K562 (cell line): ENCODE measurements at regions not wholly inside any gene's neighbourhood (a gene's known extent, or its start where the extent isn't known, plus 50 kb on each side); places are given as distances from the start of the nearest gene placed in this dataset.

ENCODE experiments used
- CAMTA2 ChIP-seq: fragments of 250-450 bp; sonication (Bioruptor Pico); conservative IDR thresholded peaks from 2 replicates; pipeline ENCODE4 v1.5.1; 2022
- FOXA3 ChIP-seq, 2 experiments: fragments of 450-650 bp in 1 of 2; sonication (generic) in 1 of 2; formaldehyde crosslinking; IDR thresholded peaks in 1 of 2; conservative IDR thresholded peaks in 1 of 2; 2 replicates each; pipeline versions ENCODE4 v1.4.0 to v1.8.0; 2020 to 2022; ENCODE audit warnings: mild to moderate bottlenecking in 2 of 2, missing genetic modification reagents in 1 of 2
- FOXP1 ChIP-seq: sonication (generic); formaldehyde crosslinking; IDR thresholded peaks from 2 replicates; pipeline ENCODE4 v1.8.0; 2022; ENCODE audit warnings: mild to moderate bottlenecking, missing genetic modification reagents
- MAZ ChIP-seq, 2 experiments: fragments of 450-650 bp in 1 of 2; sonication (generic) in 1 of 2; formaldehyde crosslinking; IDR thresholded peaks in 1 of 2; conservative IDR thresholded peaks in 1 of 2; 2 replicates each; pipeline versions ENCODE4 v1.4.0 to v1.5.0; 2020; ENCODE audit warnings: mild to moderate bottlenecking in 1 of 2, missing genetic modification reagents in 1 of 2
- NR4A1 ChIP-seq, 2 experiments: fragments of 250-450 bp in 1 of 2; fragments of 450-650 bp in 1 of 2; sonication (Bioruptor Pico) in 1 of 2; IDR thresholded peaks; 2 replicates each; pipeline versions ENCODE4 v1.4.0 to v1.6.1; 2016 to 2020; ENCODE audit warnings: mild to moderate bottlenecking in 2 of 2, missing compliant biosample characterization in 1 of 2, missing genetic modification characterization in 1 of 2, moderate library complexity in 1 of 2
- RAD21 ChIP-seq, 2 experiments: fragments of 250-450 bp in 1 of 2; fragments of 450-650 bp in 1 of 2; sonication (Bioruptor Pico) in 1 of 2; formaldehyde crosslinking in 1 of 2; IDR thresholded peaks in 1 of 2; conservative IDR thresholded peaks in 1 of 2; 2 replicates each; pipeline versions ENCODE4 v1.4.0 to v1.8.0; 2020 to 2022; ENCODE audit warnings: mild to moderate bottlenecking in 2 of 2, moderate library complexity in 1 of 2
- SRF ChIP-seq, 2 experiments: fragments of 250-450, 450-650 bp in 1 of 2; sonication (Bioruptor Pico) in 1 of 2; sonication (generic) in 1 of 2; formaldehyde crosslinking; IDR thresholded peaks; 2 replicates each; pipeline versions ENCODE4 v1.5.0 to v1.5.1; 2020 to 2022; ENCODE audit warnings: mild to moderate bottlenecking in 1 of 2, missing genetic modification reagents in 1 of 2
- ZNF316 ChIP-seq: fragments of 450-650 bp; IDR thresholded peaks from 2 replicates; pipeline ENCODE4 v1.6.1; 2016
- ZNF384 ChIP-seq: IDR thresholded peaks from 2 replicates; pipeline ENCODE4 v1.6.1; 2012; ENCODE audit warnings: low read depth, low read length, improper control_type of control experiment
- TF ChIP-seq, protein P1 (sequence below): fragments of 200-800 bp; sonication (Bioruptor generic); IDR thresholded peaks from 2 replicates; pipeline ENCODE4 v1.6.1; 2017; ENCODE audit warnings: missing genetic modification characterization, missing compliant biosample characterization
- TF ChIP-seq, protein P2 (sequence below): fragments of 450-650 bp; IDR thresholded peaks from 2 replicates; pipeline ENCODE4 v1.6.1; 2018; ENCODE audit warnings: mild to moderate bottlenecking, low read depth; ENCODE audit not compliant: partially characterized antibody
- TF ChIP-seq, protein P3 (sequence below): fragments of 450-650 bp; IDR thresholded peaks from 2 replicates; pipeline ENCODE4 v1.7.1; 2018; ENCODE audit warnings: mild to moderate bottlenecking, low read depth; ENCODE audit not compliant: partially characterized antibody
- TF ChIP-seq, protein P4 (sequence below), 2 experiments: fragments of 450-650 bp in 1 of 2; IDR thresholded peaks; 2 replicates each; pipeline ENCODE4 v1.6.1; 2011 to 2017; ENCODE audit warnings: low read depth in 2 of 2, antibody characterized with exemption in 1 of 2, borderline replicate concordance in 1 of 2, low read length in 1 of 2, mild to moderate bottlenecking in 1 of 2, mixed read lengths in 1 of 2; ENCODE audit not compliant: control insufficient read depth in 1 of 2
- TF ChIP-seq, protein P5 (sequence below), 3 experiments: fragments of 200-800 bp in 1 of 3; sonication (Bioruptor generic) in 1 of 3; sonication (generic) in 1 of 3; formaldehyde crosslinking in 1 of 3; IDR thresholded peaks; 2 replicates each; pipeline versions ENCODE4 v1.6.1 to v1.8.0; 2016 to 2022; ENCODE audit warnings: mild to moderate bottlenecking in 2 of 3, missing compliant biosample characterization in 2 of 3, missing genetic modification characterization in 2 of 3, missing genetic modification reagents in 1 of 3

DNA sequence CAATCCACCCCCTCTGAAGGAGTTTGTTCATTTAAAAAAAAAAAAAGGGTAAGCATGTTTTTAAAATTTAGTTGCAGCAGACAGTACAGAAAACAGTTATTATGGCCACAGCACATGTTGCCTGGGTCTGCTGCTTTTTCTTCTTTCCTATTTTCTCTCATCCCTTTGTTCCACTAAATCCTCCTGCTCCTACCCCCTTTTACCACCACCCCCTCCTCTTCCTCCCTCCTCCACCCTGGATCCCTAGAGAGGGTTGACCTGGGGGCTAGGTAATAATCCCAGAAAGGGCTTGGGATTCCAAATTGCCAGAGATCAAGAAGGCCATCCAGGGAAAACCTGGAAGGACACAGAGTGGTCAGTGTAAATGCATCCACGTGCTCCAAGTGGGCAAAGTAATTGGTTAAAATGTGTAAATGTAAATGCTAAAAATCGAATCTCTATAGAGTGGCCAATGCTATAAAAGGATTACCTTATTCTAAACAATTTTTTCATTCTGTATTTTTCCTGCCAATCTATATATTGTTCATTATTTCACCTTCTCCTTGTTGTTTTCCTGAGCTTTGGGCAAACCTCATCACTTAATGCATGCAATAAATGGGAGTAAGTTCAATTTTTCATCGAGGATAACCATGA lies 89.0 kb upstream of the PIK3CG start (continued):
- TF ChIP-seq, protein P1, sequence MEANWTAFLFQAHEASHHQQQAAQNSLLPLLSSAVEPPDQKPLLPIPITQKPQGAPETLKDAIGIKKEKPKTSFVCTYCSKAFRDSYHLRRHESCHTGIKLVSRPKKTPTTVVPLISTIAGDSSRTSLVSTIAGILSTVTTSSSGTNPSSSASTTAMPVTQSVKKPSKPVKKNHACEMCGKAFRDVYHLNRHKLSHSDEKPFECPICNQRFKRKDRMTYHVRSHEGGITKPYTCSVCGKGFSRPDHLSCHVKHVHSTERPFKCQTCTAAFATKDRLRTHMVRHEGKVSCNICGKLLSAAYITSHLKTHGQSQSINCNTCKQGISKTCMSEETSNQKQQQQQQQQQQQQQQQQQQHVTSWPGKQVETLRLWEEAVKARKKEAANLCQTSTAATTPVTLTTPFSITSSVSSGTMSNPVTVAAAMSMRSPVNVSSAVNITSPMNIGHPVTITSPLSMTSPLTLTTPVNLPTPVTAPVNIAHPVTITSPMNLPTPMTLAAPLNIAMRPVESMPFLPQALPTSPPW (CRISPR knock-in tag) = no peak; the same call in 1 of the 2 replicates
- TF ChIP-seq RAD21 (CRISPR knock-in tag; conservative IDR thresholded peaks at IDR 0.05 in 1 of 2, IDR thresholded peaks at IDR 0.05 in 1 of 2) (no peak), FOXP1 (CRISPR knock-in tag) (no peak), FOXA3 (CRISPR knock-in tag; conservative IDR thresholded peaks at IDR 0.05 in 1 of 2, IDR thresholded peaks at IDR 0.05 in 1 of 2) (0 out of 4 replicates have a peak, but pooled peaks of 1 of the 2 experiments have one; percentile 4), ZNF384 (no peak), NR4A1 (CRISPR knock-in tag; IDR thresholded peaks at IDR 0.05) (no peak), NR4A1 (tag; IDR thresholded peaks at IDR 0.05) (no peak), CAMTA2 (CRISPR knock-in tag) (no peak), SRF (CRISPR knock-in tag; IDR thresholded peaks at IDR 0.05) (0 out of 4 replicates have a peak, but pooled peaks of 1 of the 2 experiments have one; percentile 6), MAZ (CRISPR knock-in tag; conservative IDR thresholded peaks at IDR 0.05 in 1 of 2, IDR thresholded peaks at IDR 0.05 in 1 of 2) (peak in 1 of 2 experiments; percentile 8; a peak in 1 of 4 replicates), ZNF316 (0 out of 2 replicates have a peak, but pooled peaks have one; percentile 7)
- TF ChIP-seq, protein P2, sequence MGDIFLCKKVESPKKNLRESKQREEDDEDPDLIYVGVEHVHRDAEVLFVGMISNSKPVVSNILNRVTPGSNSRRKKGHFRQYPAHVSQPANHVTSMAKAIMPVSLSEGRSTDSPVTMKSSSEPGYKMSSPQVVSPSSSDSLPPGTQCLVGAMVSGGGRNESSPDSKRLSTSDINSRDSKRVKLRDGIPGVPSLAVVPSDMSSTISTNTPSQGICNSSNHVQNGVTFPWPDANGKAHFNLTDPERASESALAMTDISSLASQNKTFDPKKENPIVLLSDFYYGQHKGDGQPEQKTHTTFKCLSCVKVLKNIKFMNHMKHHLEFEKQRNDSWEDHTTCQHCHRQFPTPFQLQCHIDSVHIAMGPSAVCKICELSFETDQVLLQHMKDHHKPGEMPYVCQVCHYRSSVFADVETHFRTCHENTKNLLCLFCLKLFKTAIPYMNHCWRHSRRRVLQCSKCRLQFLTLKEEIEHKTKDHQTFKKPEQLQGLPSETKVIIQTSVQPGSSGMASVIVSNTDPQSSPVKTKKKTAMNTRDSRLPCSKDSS = no peak
- TF ChIP-seq, protein P3, sequence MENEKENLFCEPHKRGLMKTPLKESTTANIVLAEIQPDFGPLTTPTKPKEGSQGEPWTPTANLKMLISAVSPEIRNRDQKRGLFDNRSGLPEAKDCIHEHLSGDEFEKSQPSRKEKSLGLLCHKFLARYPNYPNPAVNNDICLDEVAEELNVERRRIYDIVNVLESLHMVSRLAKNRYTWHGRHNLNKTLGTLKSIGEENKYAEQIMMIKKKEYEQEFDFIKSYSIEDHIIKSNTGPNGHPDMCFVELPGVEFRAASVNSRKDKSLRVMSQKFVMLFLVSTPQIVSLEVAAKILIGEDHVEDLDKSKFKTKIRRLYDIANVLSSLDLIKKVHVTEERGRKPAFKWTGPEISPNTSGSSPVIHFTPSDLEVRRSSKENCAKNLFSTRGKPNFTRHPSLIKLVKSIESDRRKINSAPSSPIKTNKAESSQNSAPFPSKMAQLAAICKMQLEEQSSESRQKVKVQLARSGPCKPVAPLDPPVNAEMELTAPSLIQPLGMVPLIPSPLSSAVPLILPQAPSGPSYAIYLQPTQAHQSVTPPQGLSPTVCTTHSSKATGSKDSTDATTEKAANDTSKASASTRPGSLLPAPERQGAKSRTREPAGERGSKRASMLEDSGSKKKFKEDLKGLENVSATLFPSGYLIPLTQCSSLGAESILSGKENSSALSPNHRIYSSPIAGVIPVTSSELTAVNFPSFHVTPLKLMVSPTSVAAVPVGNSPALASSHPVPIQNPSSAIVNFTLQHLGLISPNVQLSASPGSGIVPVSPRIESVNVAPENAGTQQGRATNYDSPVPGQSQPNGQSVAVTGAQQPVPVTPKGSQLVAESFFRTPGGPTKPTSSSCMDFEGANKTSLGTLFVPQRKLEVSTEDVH = no peak
- TF ChIP-seq, protein P4, sequence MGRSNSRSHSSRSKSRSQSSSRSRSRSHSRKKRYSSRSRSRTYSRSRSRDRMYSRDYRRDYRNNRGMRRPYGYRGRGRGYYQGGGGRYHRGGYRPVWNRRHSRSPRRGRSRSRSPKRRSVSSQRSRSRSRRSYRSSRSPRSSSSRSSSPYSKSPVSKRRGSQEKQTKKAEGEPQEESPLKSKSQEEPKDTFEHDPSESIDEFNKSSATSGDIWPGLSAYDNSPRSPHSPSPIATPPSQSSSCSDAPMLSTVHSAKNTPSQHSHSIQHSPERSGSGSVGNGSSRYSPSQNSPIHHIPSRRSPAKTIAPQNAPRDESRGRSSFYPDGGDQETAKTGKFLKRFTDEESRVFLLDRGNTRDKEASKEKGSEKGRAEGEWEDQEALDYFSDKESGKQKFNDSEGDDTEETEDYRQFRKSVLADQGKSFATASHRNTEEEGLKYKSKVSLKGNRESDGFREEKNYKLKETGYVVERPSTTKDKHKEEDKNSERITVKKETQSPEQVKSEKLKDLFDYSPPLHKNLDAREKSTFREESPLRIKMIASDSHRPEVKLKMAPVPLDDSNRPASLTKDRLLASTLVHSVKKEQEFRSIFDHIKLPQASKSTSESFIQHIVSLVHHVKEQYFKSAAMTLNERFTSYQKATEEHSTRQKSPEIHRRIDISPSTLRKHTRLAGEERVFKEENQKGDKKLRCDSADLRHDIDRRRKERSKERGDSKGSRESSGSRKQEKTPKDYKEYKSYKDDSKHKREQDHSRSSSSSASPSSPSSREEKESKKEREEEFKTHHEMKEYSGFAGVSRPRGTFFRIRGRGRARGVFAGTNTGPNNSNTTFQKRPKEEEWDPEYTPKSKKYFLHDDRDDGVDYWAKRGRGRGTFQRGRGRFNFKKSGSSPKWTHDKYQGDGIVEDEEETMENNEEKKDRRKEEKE (IDR thresholded peaks at IDR 0.05; ENCODE audit: borderline replicate concordance in 1 of 2, control insufficient read depth in 1 of 2, low read depth in 2 of 2, low read length in 1 of 2) = no peak
- TF ChIP-seq, protein P5, sequence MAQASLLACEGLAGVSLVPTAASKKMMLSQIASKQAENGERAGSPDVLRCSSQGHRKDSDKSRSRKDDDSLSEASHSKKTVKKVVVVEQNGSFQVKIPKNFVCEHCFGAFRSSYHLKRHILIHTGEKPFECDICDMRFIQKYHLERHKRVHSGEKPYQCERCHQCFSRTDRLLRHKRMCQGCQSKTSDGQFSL (CRISPR knock-in tag; IDR thresholded peaks at IDR 0.05) = no peak
- TF ChIP-seq, protein P5 (tag; IDR thresholded peaks at IDR 0.05) = no peak
